ENCODE measurements at regions not wholly inside any gene's neighbourhood (a gene's known extent, or its start where the extent isn't known, plus 50 kb on each side); places are given as distances from the start of the nearest gene placed in this dataset.

GRCh38 chr9:134487066-134487710, 154.4 kb upstream of the COL5A1 start:
- DNase-seq = no peak

GRCh38 chr9:134488331-134489280, 153.0 kb upstream of the COL5A1 start:
- no peak for DNase-seq

GRCh38 chr9:134489621-134490408, 151.8 kb upstream of the COL5A1 start:
- no peak for DNase-seq

GRCh38 chr9:134490446-134490845, 151.2 kb upstream of the COL5A1 start:
- DNase-seq = no peak

GRCh38 chr9:134491196-134491835, 150.3 kb upstream of the COL5A1 start:
- no peak for DNase-seq

- no peak for DNase-seq
Observed at GRCh38 chr9:134491856-134492255, 149.7 kb upstream of the COL5A1 start.

GRCh38 chr9:134492281-134492691, 149.3 kb upstream of the COL5A1 start:
- DNase-seq = no peak

- DNase-seq = no peak
Observed at GRCh38 chr9:134492721-134493460, 148.7 kb upstream of the COL5A1 start.

- DNase-seq = no peak
Observed at GRCh38 chr9:134493461-134494272, 147.9 kb upstream of the COL5A1 start.

- no peak for DNase-seq
Observed at GRCh38 chr9:134494273-134494815, 147.3 kb upstream of the COL5A1 start.

- no peak for DNase-seq
Observed at GRCh38 chr9:134494905-134495304, 146.7 kb upstream of the COL5A1 start.

- no peak for DNase-seq
Observed at GRCh38 chr9:134495881-134496412, 145.7 kb upstream of the COL5A1 start.

GRCh38 chr9:134496413-134497282, 145.0 kb upstream of the COL5A1 start:
- DNase-seq = no peak

GRCh38 chr9:134497283-134497860, 144.2 kb upstream of the COL5A1 start:
- no peak for DNase-seq

GRCh38 chr9:134498814-134499166, 142.8 kb upstream of the COL5A1 start:
- DNase-seq = no peak

GRCh38 chr9:134500931-134501760, 140.5 kb upstream of the COL5A1 start:
- DNase-seq = no peak

GRCh38 chr9:134501761-134502265, 139.8 kb upstream of the COL5A1 start:
- no peak for DNase-seq

- DNase-seq = no peak
Observed at GRCh38 chr9:134502266-134502791, 139.3 kb upstream of the COL5A1 start.
